Trophoblast cell (in vitro differentiated cells and primary cell): ENCODE measurements at regions not wholly inside any gene's neighbourhood (a gene's known extent, or its start where the extent isn't known, plus 50 kb on each side); places are given as distances from the start of the nearest gene placed in this dataset.

ENCODE experiments used
- DNase-seq, 2 donors: peaks; one replicate each; pipeline ENCODE4 v3.0.0-alpha.2; 2016
- H2AFZ ChIP-seq: 2 replicates; pipeline ENCODE4 v1.6.1; 2013; ENCODE audit warnings: low read length, moderate library complexity, mild to moderate bottlenecking; ENCODE audit not compliant: insufficient read depth, poor library complexity
- H2AK5ac ChIP-seq: 2 replicates; pipeline ENCODE4 v1.6.1; 2013; ENCODE audit warnings: mild to moderate bottlenecking, low read length
- H2BK120ac ChIP-seq: 2 replicates; pipeline ENCODE4 v1.6.1; 2013; ENCODE audit warnings: low read length, mild to moderate bottlenecking, moderate library complexity; ENCODE audit not compliant: insufficient read depth, poor library complexity
- H2BK12ac ChIP-seq: 2 replicates; pipeline ENCODE4 v1.6.1; 2013; ENCODE audit warnings: mild to moderate bottlenecking, low read length, moderate library complexity
- H2BK5ac ChIP-seq: 2 replicates; pipeline ENCODE4 v1.6.1; 2013; ENCODE audit warnings: low read length, low read depth, moderate library complexity, mild to moderate bottlenecking; ENCODE audit not compliant: poor library complexity
- H3K14ac ChIP-seq: 2 replicates; pipeline ENCODE4 v1.6.1; 2013; ENCODE audit warnings: mild to moderate bottlenecking, low read length
- H3K18ac ChIP-seq: 2 replicates; pipeline ENCODE4 v1.6.1; 2013; ENCODE audit warnings: mild to moderate bottlenecking, low read length
- H3K23ac ChIP-seq: 2 replicates; pipeline ENCODE4 v1.6.1; 2013; ENCODE audit warnings: low read length
- H3K27ac ChIP-seq: 2 replicates; pipeline ENCODE4 v1.5.1; 2013; ENCODE audit warnings: low read depth, mild to moderate bottlenecking, inconsistent platforms, low read length, moderate library complexity
- H3K27me3 ChIP-seq: 2 replicates; pipeline ENCODE4 v1.6.1; 2013; ENCODE audit warnings: inconsistent platforms, mild to moderate bottlenecking, low read length, moderate library complexity; ENCODE audit not compliant: insufficient read depth
- H3K36me3 ChIP-seq, 2 experiments: 1 replicate in 1 of 2; 2 replicates in 1 of 2; pipeline ENCODE4 v1.6.1; 2013; ENCODE audit warnings: low read length in 2 of 2, mild to moderate bottlenecking in 2 of 2, moderate library complexity in 1 of 2; ENCODE audit not compliant: insufficient read depth in 2 of 2, control insufficient read depth in 1 of 2
- H3K4ac ChIP-seq: 2 replicates; pipeline ENCODE4 v1.6.1; 2013; ENCODE audit warnings: low read depth, mild to moderate bottlenecking, low read length, moderate library complexity
- H3K4me1 ChIP-seq, 2 experiments: 1 replicate in 1 of 2; 2 replicates in 1 of 2; pipeline ENCODE4 v1.6.1; 2013; ENCODE audit warnings: low read length in 2 of 2, mild to moderate bottlenecking in 2 of 2, moderate library complexity in 1 of 2; ENCODE audit not compliant: insufficient read depth in 2 of 2, control insufficient read depth in 1 of 2
- H3K4me2 ChIP-seq: 2 replicates; pipeline ENCODE4 v1.6.1; 2013; ENCODE audit warnings: inconsistent platforms, mild to moderate bottlenecking, low read length, moderate library complexity
- H3K4me3 ChIP-seq: 2 replicates; pipeline ENCODE4 v1.5.1; 2013; ENCODE audit warnings: mild to moderate bottlenecking, low read depth, low read length, inconsistent platforms
- H3K79me1 ChIP-seq: one replicate; pipeline ENCODE4 v1.6.1; 2013; ENCODE audit warnings: low read length
- H3K79me2 ChIP-seq: 2 replicates; pipeline ENCODE4 v1.6.1; 2013; ENCODE audit warnings: low read length, mild to moderate bottlenecking; ENCODE audit not compliant: control insufficient read depth, insufficient read depth, poor library complexity
- H3K9ac ChIP-seq: 2 replicates; pipeline ENCODE4 v1.6.1; 2013; ENCODE audit warnings: mild to moderate bottlenecking, low read length
- H3K9me3 ChIP-seq: 2 replicates; pipeline ENCODE4 v1.6.1; 2013; ENCODE audit warnings: low read depth, mild to moderate bottlenecking, control low read depth, inconsistent platforms, low read length; ENCODE audit not compliant: insufficient read depth
- H4K12ac ChIP-seq: 2 replicates; pipeline ENCODE4 v1.6.1; 2013; ENCODE audit warnings: low read depth, mild to moderate bottlenecking, low read length, moderate library complexity
- H4K8ac ChIP-seq: 2 replicates; pipeline ENCODE4 v1.6.1; 2013; ENCODE audit warnings: low read depth, mild to moderate bottlenecking, low read length, moderate library complexity
- H4K91ac ChIP-seq: one replicate; pipeline ENCODE4 v1.6.1; 2013; ENCODE audit warnings: low read depth, mild to moderate bottlenecking, low read length, moderate library complexity
- WGBS: extraction: QIAGEN DNeasy Blood & Tissue Kit; methylation state at CpG from one replicate; pipeline ENCODE4 v1.1.7; 2013; ENCODE audit warnings: missing lambda C conversion rate; ENCODE audit not compliant: insufficient read length, insufficient coverage; ENCODE audit errors: extremely low coverage; 5-methylcytosine and 5-hydroxymethylcytosine counted together

- Histone ChIP-seq H4K91ac (no peak overlapping the region), H3K27ac (no peak overlapping the region), H3K79me2 (no peaks in the 10 kb centered on the region), H3K4ac (no peak overlapping the region), H3K14ac (no peak overlapping the region), H2AK5ac (no peak overlapping the region), H3K9ac (no peak overlapping the region), H4K8ac (no peak overlapping the region), H3K4me3 (no peak overlapping the region), H3K23ac (no peak overlapping the region), H3K36me3 (no peaks in the 10 kb centered on the region), H2BK120ac (no peak overlapping the region), H3K79me1 (no peaks in the 10 kb centered on the region), H4K12ac (no peak overlapping the region), H2AFZ (no peak overlapping the region), H3K9me3 (no peaks in the 10 kb centered on the region), H2BK5ac (no peak overlapping the region), H3K4me2 (no peak overlapping the region), H2BK12ac (no peak overlapping the region), H3K18ac (no peak overlapping the region), H3K27me3 (no peaks in the 10 kb centered on the region), H3K4me1 (no peaks in the 10 kb centered on the region)
- DNase-seq, result no peak
- WGBS, result no CpG with 5 or more reads among the region's 5 CpGs
Measured at GRCh38 chr20:11976966-11977365, 59.3 kb downstream of the BTBD3 start.

- no peak overlapping the region for H3K9ac ChIP-seq
- no peak overlapping the region for H2BK5ac ChIP-seq
- H3K79me2 ChIP-seq, result no peaks in the 10 kb centered on the region
- H3K23ac ChIP-seq, result no peak overlapping the region
- no peak overlapping the region for H3K4ac ChIP-seq
- H3K36me3 ChIP-seq, result no peaks in the 10 kb centered on the region
- no peaks in the 10 kb centered on the region for H3K4me1 ChIP-seq
- H4K91ac ChIP-seq, result no peak overlapping the region
- no peak overlapping the region for H2AFZ ChIP-seq
- H4K8ac ChIP-seq, result no peak overlapping the region
- H3K27ac ChIP-seq, result no peak overlapping the region
- no peak overlapping the region for H2BK12ac ChIP-seq
- H3K79me1 ChIP-seq, result no peaks in the 10 kb centered on the region
- no peak overlapping the region for H2BK120ac ChIP-seq
- H3K27me3 ChIP-seq, result no peaks in the 10 kb centered on the region
- DNase-seq, result no peak
- no peak overlapping the region for H4K12ac ChIP-seq
- no CpG with 5 or more reads among the region's 1 CpG for WGBS
- H3K4me2 ChIP-seq, result no peak overlapping the region
- no peak overlapping the region for H3K18ac ChIP-seq
- no peak overlapping the region for H3K14ac ChIP-seq
- H3K4me3 ChIP-seq, result no peak overlapping the region
- H3K9me3 ChIP-seq, result no peaks in the 10 kb centered on the region
- no peak overlapping the region for H2AK5ac ChIP-seq
Measured at GRCh38 chr20:11978496-11978895, 60.8 kb downstream of the BTBD3 start.

GRCh38 chr20:11979306-11979990 is 61.8 kb downstream of the BTBD3 start:
- Histone ChIP-seq H3K18ac (no peak overlapping the region), H3K36me3 (no peaks in the 10 kb centered on the region), H3K27me3 (no peaks in the 10 kb centered on the region), H3K27ac (no peak overlapping the region), H3K4me1 (no peaks in the 10 kb centered on the region), H2BK120ac (no peak overlapping the region), H3K4me3 (no peak overlapping the region), H3K23ac (no peak overlapping the region), H3K79me1 (no peaks in the 10 kb centered on the region), H4K8ac (no peak overlapping the region), H3K9ac (no peak overlapping the region), H3K14ac (no peak overlapping the region), H3K4ac (no peak overlapping the region), H2AK5ac (no peak overlapping the region), H2BK12ac (no peak overlapping the region), H4K12ac (no peak overlapping the region), H4K91ac (no peak overlapping the region), H3K79me2 (no peaks in the 10 kb centered on the region), H3K4me2 (no peak overlapping the region), H2AFZ (no peak overlapping the region), H2BK5ac (no peak overlapping the region), H3K9me3 (no peaks in the 10 kb centered on the region)
- no CpG with 5 or more reads among the region's 5 CpGs for WGBS
- DNase-seq, result no peak

GRCh38 chr20:11980263-11980662 is 62.6 kb downstream of the BTBD3 start:
- WGBS, result no CpG with 5 or more reads among the region's 2 CpGs
- Histone ChIP-seq H4K12ac (no peak overlapping the region), H3K79me2 (no peaks in the 10 kb centered on the region), H3K9me3 (no peaks in the 10 kb centered on the region), H3K27ac (no peak overlapping the region), H3K4me2 (no peak overlapping the region), H3K36me3 (no peaks in the 10 kb centered on the region), H3K4me1 (no peaks in the 10 kb centered on the region), H3K27me3 (no peaks in the 10 kb centered on the region), H2AK5ac (no peak overlapping the region), H2BK120ac (no peak overlapping the region), H3K4ac (no peak overlapping the region), H3K4me3 (no peak overlapping the region), H3K9ac (no peak overlapping the region), H3K23ac (no peak overlapping the region), H2BK5ac (no peak overlapping the region), H4K91ac (no peak overlapping the region), H4K8ac (no peak overlapping the region), H3K18ac (no peak overlapping the region), H3K79me1 (no peaks in the 10 kb centered on the region), H3K14ac (no peak overlapping the region), H2AFZ (no peak overlapping the region), H2BK12ac (no peak overlapping the region)
- DNase-seq, result no peak
